Astrocyte of the cerebellum (primary cell): ENCODE measurements at regions not wholly inside any gene's neighbourhood (a gene's known extent, or its start where the extent isn't known, plus 50 kb on each side); places are given as distances from the start of the nearest gene placed in this dataset.
"Not testable (repeated sequence)": the region's sequence is repeated elsewhere in the genome, so short reads cannot be mapped to it uniquely, and the experiment has no call there.

Source experiments
- DNase-seq: peaks from one replicate; pipeline ENCODE4 v3.0.0-alpha.2; 2011; ENCODE audit warnings: low read depth
- H3K4me3 ChIP-seq: 2 replicates; pipeline ENCODE4 v1.5.1; 2011; ENCODE audit warnings: mild to moderate bottlenecking, low read depth, low read length, moderate library complexity
- in situ Hi-C: cut with HindIII; loops from 2 replicates; pipeline ENCODE4 v1.10.0; 2017; ENCODE audit warnings: low sequenced_read_pairs
- TF ChIP-seq, protein P1 (sequence below): IDR thresholded peaks from 2 replicates; pipeline ENCODE4 v1.5.1; 2012; ENCODE audit warnings: low read length, low read depth, moderate library complexity, mild to moderate bottlenecking; ENCODE audit errors: missing control alignments

- DNase-seq: no peak
- no peak overlapping the region for H3K4me3 ChIP-seq
- TF ChIP-seq, protein P1, sequence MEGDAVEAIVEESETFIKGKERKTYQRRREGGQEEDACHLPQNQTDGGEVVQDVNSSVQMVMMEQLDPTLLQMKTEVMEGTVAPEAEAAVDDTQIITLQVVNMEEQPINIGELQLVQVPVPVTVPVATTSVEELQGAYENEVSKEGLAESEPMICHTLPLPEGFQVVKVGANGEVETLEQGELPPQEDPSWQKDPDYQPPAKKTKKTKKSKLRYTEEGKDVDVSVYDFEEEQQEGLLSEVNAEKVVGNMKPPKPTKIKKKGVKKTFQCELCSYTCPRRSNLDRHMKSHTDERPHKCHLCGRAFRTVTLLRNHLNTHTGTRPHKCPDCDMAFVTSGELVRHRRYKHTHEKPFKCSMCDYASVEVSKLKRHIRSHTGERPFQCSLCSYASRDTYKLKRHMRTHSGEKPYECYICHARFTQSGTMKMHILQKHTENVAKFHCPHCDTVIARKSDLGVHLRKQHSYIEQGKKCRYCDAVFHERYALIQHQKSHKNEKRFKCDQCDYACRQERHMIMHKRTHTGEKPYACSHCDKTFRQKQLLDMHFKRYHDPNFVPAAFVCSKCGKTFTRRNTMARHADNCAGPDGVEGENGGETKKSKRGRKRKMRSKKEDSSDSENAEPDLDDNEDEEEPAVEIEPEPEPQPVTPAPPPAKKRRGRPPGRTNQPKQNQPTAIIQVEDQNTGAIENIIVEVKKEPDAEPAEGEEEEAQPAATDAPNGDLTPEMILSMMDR: no peak
- in situ Hi-C loops: no loop called here
These were observed 111.8 kb upstream of the GPR141 start for GRCh38 chr7:37571806-37572205.

DNA sequence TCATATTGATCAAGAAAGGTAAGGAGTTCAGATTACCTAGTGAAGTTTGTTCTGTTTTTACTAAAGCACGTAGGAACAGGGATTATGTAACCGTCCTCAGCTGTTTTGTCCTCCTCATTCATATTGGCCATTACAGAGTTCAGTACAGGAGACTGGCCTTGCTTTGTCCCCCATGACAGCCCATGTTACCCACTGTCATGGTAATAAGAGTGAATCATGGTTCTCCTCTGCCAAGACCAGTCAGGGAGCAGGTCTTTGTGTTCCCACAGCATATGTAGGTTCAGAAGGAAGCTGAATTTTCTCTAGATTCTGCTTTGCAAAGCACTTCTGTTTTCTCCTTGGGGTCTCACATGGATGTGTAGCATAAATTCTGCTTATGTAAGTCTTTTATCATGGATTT is 106.2 kb upstream of the GPR141 start:
- DNase-seq: no peak
- H3K4me3 ChIP-seq: no peak overlapping the region
- in situ Hi-C loops: no loop called here
- TF ChIP-seq, protein P1: no peak

- in situ Hi-C loops: no loop called here
- no peak for DNase-seq
- TF ChIP-seq, protein P1: no peak
- H3K4me3 ChIP-seq: no peak overlapping the region
These were observed 105.7 kb upstream of the GPR141 start for GRCh38 chr7:37577901-37578300.

- TF ChIP-seq, protein P1: no peak
- in situ Hi-C loops: no loop called here
- H3K4me3 ChIP-seq: no peak overlapping the region
- DNase-seq: no peak
These were observed 105.2 kb upstream of the GPR141 start for GRCh38 chr7:37578350-37578749.

GRCh38 chr7:37580376-37580775 is 103.2 kb upstream of the GPR141 start:
- in situ Hi-C loops: no loop called here
- TF ChIP-seq, protein P1: no peak
- no peak for DNase-seq
- H3K4me3 ChIP-seq: no peak overlapping the region

GRCh38 chr7:37584651-37585463 is 98.7 kb upstream of the GPR141 start:
- DNase-seq, H3K4me3 ChIP-seq, in situ Hi-C loops: not testable (repeated sequence)

DNA sequence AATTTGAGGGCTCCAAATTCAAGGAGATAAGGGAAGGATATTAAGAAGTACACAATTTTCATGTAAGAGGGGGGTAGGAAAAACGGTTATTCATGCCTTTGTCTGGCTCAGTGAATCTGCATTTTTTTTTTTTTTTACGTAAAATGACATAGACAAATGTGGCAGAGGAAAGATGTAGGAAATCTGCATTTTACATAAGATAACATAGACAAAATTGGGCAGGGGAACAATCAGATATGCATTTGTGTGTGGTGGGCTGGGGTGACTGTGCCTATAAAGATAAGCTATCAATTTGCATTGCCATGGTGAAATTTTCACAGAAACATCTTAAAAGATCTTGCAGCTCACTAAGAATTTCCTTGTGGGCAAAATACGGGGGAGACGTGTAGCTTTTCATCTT is 92.7 kb upstream of the GPR141 start:
- TF ChIP-seq, protein P1: no peak
- DNase-seq: no peak
- in situ Hi-C loops: no loop called here
- no peak overlapping the region for H3K4me3 ChIP-seq
